ENCODE measurements at regions not wholly inside any gene's neighbourhood (a gene's known extent, or its start where the extent isn't known, plus 50 kb on each side); places are given as distances from the start of the nearest gene placed in this dataset.

DNA sequence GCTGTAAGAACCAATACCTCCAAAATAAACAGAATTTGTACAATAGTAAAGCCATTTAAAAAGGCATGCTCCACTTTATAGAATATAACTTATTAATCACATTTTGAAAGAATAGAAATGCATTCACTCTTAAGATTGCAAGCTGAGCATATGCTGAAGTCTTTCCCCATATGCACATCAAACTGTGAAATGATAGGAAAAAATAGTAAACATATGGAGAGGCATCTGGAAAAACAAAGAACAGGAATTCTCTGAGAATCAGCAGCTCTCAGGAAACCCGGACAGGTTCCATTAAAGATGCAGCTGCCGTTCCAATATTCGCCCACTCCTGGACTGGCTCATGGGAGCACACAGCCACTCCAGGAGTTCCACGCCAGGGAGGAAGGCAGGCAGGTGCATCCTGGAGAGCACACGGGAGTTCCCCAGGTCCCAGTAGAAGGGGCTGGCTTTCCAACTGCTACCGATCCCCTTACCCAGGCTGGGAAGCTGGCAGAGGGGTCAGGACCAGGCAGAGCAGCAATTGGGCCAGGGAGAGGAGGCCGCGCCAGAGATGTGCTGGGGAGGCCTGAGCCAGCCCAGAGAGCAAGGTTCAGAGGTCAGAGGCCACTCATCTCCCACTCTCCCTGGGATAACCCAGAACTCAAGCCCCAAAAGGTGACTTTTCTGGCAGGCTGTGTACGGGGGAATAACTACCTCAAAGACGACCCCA, 111.1 kb downstream of the DLL1 start:
- TF ChIP-seq, protein P1, sequence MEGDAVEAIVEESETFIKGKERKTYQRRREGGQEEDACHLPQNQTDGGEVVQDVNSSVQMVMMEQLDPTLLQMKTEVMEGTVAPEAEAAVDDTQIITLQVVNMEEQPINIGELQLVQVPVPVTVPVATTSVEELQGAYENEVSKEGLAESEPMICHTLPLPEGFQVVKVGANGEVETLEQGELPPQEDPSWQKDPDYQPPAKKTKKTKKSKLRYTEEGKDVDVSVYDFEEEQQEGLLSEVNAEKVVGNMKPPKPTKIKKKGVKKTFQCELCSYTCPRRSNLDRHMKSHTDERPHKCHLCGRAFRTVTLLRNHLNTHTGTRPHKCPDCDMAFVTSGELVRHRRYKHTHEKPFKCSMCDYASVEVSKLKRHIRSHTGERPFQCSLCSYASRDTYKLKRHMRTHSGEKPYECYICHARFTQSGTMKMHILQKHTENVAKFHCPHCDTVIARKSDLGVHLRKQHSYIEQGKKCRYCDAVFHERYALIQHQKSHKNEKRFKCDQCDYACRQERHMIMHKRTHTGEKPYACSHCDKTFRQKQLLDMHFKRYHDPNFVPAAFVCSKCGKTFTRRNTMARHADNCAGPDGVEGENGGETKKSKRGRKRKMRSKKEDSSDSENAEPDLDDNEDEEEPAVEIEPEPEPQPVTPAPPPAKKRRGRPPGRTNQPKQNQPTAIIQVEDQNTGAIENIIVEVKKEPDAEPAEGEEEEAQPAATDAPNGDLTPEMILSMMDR (IDR thresholded peaks at IDR 0.05; ENCODE audit: insufficient read depth, low read depth, low read length): no peak
- TF ChIP-seq EZH2 (IDR thresholded peaks at IDR 0.05; ENCODE audit: insufficient read depth, low read length): no peak

Data from astrocyte (in vitro differentiated cells and primary cell).